ENCODE measurements at regions not wholly inside any gene's neighbourhood (a gene's known extent, or its start where the extent isn't known, plus 50 kb on each side); places are given as distances from the start of the nearest gene placed in this dataset.
A peak's percentile ranks its signal among the peaks of the same experiment; 100 is the strongest.

GRCh38 chr1:238549137-238549536, 658.4 kb upstream of the ZP4 start (continued):
- TF ChIP-seq TSHZ1 (tag by site-specific recombination; IDR thresholded peaks at IDR 0.05; ENCODE audit: borderline replicate concordance) (no peak), ZNF777 (tag by site-specific recombination; IDR thresholded peaks at IDR 0.05; ENCODE audit: borderline replicate concordance) (no peak), ZNF404 (tag by site-specific recombination; IDR thresholded peaks at IDR 0.05) (no peak), ZNF266 (tag by site-specific recombination; IDR thresholded peaks at IDR 0.05; ENCODE audit: low read depth) (no peak), ZNF677 (tag by site-specific recombination; IDR thresholded peaks at IDR 0.05) (no peak)

- CTCF ChIA-PET: no interaction called here
- Histone ChIP-seq H3K36me3 (ENCODE audit: control insufficient read depth in 2 of 2, insufficient read depth in 1 of 2, low read length in 2 of 2) (no peaks in the 10 kb centered on the region), H3K4me3 (ENCODE audit: low read depth, low read length) (no peak overlapping the region), H3K27ac (ENCODE audit: extremely low read depth, low read depth, low read length) (no peak overlapping the region), H3K9me3 (ENCODE audit: control insufficient read depth, insufficient read depth, low read depth, low read length) (no peaks in the 10 kb centered on the region), H3K4me1 (ENCODE audit: control insufficient read depth, insufficient read depth, low read length) (no peaks in the 10 kb centered on the region)
- POLR2A ChIA-PET: no interaction called here
- TF ChIP-seq ZNF585B (tag by site-specific recombination; IDR thresholded peaks at IDR 0.05) (peak; percentile 91), ZBTB20 (tag by site-specific recombination; IDR thresholded peaks at IDR 0.05) (no peak), PRDM4 (tag by site-specific recombination; IDR thresholded peaks at IDR 0.05) (no peak)
Observed at GRCh38 chr1:238546118-238546517, 655.4 kb upstream of the ZP4 start.

GRCh38 chr1:238537641-238538040, 646.9 kb upstream of the ZP4 start:
- Histone ChIP-seq H3K27ac (ENCODE audit: extremely low read depth, low read depth, low read length) (no peak overlapping the region), H3K36me3 (ENCODE audit: control insufficient read depth in 2 of 2, insufficient read depth in 1 of 2, low read length in 2 of 2) (no peaks in the 10 kb centered on the region), H3K4me1 (ENCODE audit: control insufficient read depth, insufficient read depth, low read length) (no peaks in the 10 kb centered on the region), H3K4me3 (ENCODE audit: low read depth, low read length) (no peak overlapping the region), H3K9me3 (ENCODE audit: control insufficient read depth, insufficient read depth, low read depth, low read length) (no peaks in the 10 kb centered on the region)
- ChIA-PET POLR2A (no interaction called here), CTCF (interaction anchor here (0.7 kb wide), 2 partner anchors 15 to 672 kb away, joined by 3 to 4 read pairs; no protein-coding TSS in a partner anchor)
- TF ChIP-seq ZNF555 (tag by site-specific recombination; conservative IDR thresholded peaks at IDR 0.05) (no peak), ZNF416 (tag by site-specific recombination; IDR thresholded peaks at IDR 0.05) (no peak), ZNF302 (tag by site-specific recombination; IDR thresholded peaks at IDR 0.05; ENCODE audit: low read depth) (no peak), ZNF580 (tag by site-specific recombination; IDR thresholded peaks at IDR 0.05) (no peak), ZNF660 (tag by site-specific recombination; IDR thresholded peaks at IDR 0.05) (no peak), ZNF704 (tag by site-specific recombination; IDR thresholded peaks at IDR 0.05) (no peak), ZNF626 (tag by site-specific recombination; IDR thresholded peaks at IDR 0.05) (no peak), MZF1 (tag by site-specific recombination; IDR thresholded peaks at IDR 0.05; ENCODE audit: borderline replicate concordance) (no peak), ATF2 (tag by site-specific recombination; IDR thresholded peaks at IDR 0.05; ENCODE audit: low read depth) (no peak), ZNF274 (IDR thresholded peaks at IDR 0.05; ENCODE audit: low read length) (no peak), ZNF274 (tag by site-specific recombination; IDR thresholded peaks at IDR 0.05; ENCODE audit: borderline replicate concordance) (no peak), ZNF280C (tag by site-specific recombination; IDR thresholded peaks at IDR 0.05) (no peak), OVOL3 (tag by site-specific recombination; IDR thresholded peaks at IDR 0.05) (no peak)
